GM12891 (cell line): ENCODE measurements at regions not wholly inside any gene's neighbourhood (a gene's known extent, or its start where the extent isn't known, plus 50 kb on each side); places are given as distances from the start of the nearest gene placed in this dataset.

Source experiments
- POLR2A ChIP-seq: IDR thresholded peaks from 2 replicates; pipeline ENCODE4 v1.6.1; 2011; ENCODE audit warnings: low read depth, low read length, control low read depth
- POLR2AphosphoS5 ChIP-seq: IDR thresholded peaks from 2 replicates; pipeline ENCODE4 v1.6.1; 2011; ENCODE audit warnings: low read depth, low read length, control low read depth

- no peak for TF ChIP-seq POLR2AphosphoS5
- no peak for TF ChIP-seq POLR2A
Measured at GRCh38 chr2:215500466-215500865, 64.6 kb upstream of the FN1 start.
